ENCODE measurements at regions not wholly inside any gene's neighbourhood (a gene's known extent, or its start where the extent isn't known, plus 50 kb on each side); places are given as distances from the start of the nearest gene placed in this dataset.
"Not testable (repeated sequence)": the region's sequence is repeated elsewhere in the genome, so short reads cannot be mapped to it uniquely, and the experiment has no call there.

DNA sequence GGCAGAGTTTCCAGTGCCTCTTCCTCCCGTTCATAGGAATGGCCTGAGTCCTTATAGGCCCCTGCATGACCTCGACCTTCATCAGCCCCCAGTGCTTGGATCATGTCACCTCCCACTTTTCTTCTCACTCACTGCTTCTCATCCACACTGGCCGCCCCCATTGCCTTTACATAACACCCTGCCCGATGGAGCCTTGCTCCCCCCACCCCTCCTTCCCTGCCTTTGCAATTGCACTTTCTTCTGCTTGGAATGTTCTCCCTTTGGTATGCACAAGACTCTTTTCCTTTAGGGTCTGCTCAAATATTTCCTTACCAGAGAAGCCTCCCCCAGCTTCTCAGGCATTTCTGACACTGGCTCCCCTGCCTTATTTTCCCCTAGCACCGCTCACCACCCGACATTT lies 125.2 kb upstream of the KCNJ6 start:
- no peak for DNase-seq (ENCODE audit: low read depth)

DNA sequence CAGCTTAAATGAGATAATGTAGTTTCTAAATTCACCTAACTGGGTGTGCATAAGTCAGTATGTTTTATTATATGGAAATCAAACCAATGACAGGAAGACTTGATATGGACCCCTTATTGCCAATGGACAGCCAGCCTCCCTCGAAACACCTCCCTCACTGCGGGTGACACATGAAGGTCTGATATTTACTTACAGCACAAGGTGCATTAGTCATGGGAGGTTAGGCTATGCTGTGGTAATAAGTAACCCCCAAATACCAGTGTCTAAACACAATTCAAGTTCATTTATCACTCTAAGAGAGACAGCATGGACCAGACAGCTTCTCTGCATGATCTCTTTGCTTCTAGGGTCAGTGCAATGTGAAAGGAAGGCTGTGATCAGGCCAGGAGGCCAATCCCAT lies 126.0 kb upstream of the KCNJ6 start:
- DNase-seq (ENCODE audit: low read depth), result peak; percentile 8

DNA sequence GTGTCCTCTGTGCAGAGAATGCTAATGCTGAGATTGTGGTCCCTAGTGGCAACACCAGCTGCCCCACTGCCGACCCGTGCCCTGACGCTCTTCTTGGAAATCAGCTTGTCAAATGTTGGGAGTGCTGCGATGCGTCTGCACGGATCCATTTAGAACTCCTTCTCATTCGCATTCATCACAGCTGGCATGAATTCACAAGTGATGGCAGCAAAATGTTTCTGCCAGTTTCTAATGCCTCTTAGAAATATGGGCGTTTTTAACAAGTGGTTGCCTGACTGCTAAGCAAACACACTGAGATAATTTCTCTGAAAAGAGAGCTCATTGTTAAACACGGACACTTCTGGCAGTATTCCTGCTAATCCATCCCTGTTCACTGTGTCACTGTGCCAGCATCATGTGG lies 131.9 kb upstream of the KCNJ6 start:
- no peak for DNase-seq (ENCODE audit: low read depth)

DNA sequence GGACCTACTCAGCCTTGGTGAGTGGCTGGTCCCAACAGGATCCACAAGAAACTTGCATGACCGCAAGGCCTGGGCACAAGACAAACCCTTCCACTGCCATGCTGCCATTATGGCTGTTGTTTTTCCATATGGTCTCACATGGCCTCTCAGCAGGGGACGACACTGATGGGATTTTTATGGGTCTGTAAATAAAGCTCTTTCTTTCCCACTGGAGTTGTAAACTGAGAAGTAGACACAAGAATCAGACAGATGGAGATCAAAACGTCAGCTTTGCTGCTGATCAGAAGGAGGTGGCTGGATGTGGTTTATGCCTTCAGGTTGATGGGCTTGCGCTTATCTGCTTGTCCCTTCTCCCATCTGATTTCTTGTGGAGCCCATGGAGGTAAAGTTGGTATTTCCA lies 138.1 kb upstream of the KCNJ6 start:
- no peak for DNase-seq (ENCODE audit: low read depth)

DNA sequence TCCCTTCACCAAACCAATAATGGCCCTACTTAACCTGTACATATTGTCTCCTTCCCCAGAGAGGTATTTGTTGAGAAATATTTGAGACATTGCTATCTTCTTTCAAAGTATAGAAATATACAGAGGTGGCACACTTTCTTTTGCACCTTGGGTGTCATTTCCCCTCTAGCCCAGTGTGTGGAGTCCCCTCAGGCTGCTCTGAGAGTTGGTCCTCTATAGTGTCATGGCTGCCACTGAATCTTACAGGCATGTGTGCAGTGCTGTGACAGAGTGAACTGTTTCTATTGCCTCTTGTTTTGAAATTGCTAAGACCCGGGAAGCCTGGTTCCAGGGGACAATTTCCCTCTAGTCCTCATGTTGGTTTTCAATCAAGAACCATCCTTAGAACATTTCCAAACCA lies 140.2 kb upstream of the KCNJ6 start:
- no peak for DNase-seq (ENCODE audit: low read depth)

DNA sequence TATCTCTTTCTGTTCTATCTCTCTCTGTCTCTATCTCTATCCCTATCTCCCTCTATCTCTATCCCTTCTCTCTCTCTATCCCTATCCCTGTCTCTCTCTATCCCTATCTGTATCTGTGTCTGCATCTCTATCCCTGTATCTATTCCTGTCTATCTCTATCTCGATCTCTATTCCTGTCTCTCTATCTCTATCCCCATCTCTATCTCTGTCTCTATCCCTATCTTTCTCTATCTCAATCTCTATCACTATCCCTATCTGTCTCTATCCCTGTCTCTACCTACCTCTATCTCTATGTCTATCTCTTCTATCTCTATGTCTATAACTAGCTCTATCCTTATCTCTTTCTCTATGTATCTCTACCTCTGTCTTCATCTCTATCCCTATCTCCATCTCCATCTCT lies 141.4 kb upstream of the KCNJ6 start:
- no peak for DNase-seq (ENCODE audit: low read depth)

DNA sequence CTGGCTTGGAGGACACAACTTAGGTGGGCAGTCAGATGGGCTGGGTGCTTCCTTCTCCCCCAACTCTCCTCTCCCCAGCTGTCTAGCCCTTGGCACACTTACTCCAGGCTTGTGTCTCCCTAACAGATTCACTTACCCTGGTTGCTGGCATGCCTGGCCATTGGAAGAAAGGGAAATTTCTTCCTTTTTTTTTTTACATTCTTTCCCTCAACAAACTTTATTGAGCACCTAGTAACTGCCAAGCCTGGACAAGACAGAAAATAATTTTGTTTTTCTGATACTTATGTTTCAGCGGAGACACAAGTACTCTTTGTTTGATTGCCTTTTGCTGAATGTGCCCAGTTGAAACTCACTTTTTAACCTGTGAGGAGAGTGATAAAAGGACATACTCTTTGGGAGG lies 144.3 kb upstream of the KCNJ6 start:
- DNase-seq (ENCODE audit: low read depth), result no peak

DNA sequence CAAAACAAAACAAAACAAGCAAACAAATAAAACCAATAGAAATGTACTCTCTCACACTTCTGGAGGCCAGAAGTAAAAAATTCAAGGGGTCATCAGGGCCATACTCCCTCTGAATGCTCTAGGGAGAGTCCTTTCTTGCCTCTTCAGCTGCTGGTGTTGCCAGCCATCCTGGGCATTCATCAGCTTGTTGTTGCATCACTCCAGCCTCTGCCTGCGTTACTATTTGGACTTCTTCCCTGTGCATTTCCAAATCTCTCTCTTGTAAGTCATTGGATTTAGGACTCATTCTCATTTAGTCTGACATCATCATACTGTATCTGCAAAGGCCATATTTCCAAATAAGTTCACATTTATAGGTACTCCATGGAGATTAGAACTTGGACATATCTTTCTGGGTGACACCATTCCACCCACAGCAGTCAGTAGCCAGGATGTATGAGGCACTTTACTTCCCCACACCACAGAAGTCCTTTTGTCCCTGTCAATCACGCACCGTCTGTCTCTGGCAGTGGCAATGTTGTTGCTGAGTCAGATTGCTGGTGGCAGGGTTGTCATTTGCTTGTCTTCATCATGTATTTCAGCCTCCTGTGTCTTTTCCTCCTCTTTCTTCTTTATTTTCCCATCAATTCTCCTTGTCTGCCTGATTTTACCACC lies 151.0 kb upstream of the KCNJ6 start:
- DNase-seq (ENCODE audit: low read depth), result peak; percentile 39

DNA sequence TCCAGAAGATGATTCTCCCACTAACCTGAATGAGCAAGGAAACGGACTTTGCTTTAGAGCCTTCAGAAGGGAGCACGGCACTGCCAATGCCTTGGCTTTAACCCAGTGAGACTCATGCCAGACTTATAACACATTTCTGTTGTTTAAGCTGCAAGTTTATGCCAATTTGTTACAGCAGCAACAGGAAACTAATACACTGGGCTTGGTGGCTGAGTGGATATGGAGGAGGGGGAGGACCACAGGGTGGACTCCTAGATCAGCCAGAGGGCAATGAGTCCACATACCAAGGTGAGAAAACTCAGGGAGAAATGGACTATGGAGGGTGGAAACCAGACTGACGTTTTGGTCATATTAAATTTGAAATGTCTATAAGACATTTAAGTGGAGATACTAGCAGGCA lies 156.2 kb upstream of the KCNJ6 start:
- no peak for DNase-seq (ENCODE audit: low read depth)

DNA sequence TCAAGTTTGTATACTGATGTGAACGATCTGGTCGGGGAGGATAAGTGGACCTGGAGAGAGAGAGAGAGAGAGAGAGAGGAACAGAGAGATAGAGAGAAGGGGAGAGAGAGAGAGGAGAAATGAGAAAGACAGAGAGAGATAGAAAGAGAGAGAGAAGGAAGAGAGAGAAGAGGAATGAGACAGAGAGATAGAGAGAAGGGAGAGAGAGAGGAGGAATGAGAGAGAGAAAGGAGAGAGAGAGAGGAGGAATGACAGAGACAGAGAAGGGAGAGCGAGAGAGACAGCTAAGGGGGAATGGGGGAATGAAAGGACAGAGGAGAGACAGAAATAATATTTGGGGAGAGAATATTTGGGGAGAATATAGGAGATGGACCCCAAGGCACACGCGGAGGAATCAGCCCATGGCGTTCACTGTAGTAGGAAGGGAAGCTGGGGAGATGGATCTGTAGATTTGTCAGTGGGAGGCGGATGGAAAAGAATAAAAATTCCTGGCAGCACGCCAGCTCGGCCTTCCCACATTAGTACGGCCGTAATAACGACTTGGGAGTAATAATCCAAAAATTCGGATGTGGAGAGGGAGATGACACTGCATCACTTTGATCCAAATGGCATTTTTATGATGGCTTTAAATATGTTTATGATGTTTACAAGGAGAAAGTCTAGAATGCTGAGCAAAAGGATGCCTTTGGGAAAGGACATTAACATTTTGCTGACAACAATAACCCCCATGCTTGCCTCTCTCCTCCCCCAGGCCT lies 159.8 kb upstream of the KCNJ6 start:
- no peak for DNase-seq (ENCODE audit: low read depth)

DNA sequence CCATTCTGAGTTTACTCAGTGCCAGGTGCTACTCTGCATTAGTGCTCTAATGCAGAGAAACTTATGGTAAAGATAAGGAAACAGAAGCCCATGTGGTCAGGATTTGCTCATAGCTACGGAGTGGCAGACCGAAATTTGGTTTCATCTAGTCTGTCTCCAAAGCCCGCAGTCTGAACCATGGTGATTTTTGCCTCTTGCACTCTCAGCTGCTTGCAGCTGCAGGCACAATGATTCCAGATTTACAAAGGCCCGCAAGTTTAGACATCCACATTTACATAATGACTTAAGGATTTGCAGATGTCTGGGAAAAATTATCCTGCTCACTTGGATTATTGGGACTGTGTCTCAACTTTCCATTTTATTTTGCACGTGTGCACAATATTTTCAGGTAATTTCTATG lies 161.3 kb upstream of the KCNJ6 start:
- DNase-seq (ENCODE audit: low read depth), result no peak

DNA sequence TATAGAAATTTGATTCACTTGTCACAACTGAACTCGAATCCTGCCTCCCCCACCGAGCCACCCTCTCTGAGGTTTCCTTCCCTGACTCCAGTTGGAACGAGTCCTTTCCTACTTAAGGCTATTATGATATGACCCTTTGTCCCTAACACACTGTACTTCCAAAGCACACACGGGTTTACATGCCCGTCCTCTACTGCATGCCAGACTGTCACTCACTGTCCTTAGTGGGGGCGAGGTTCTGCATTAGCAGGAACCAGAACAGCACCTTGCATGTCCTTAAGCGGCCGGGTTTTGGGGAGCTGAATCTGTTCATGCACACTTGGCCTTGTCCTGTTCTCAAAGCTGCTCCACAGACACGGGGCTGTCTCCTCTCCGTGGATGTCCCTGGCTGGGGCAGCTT lies 164.6 kb upstream of the KCNJ6 start:
- no peak for DNase-seq (ENCODE audit: low read depth)

DNA sequence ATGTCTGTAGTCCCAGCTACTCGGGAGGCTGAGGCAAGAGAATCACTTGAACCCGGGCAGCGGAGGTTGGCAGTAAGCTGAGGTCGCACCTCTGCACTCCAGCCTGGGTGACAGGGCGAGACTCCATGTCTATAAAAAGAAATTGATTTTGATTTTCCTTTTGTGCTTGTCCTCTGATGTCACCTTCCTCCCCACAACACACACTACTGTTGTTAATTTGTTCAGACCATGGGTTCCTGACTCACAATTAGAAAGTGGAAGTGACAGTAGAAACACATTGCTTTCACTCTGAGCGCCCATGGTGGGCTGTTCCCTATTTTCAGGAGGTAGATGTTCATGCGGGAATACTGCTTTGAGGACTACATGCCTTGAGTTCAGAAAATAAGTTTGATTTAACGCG lies 165.5 kb upstream of the KCNJ6 start:
- DNase-seq (ENCODE audit: low read depth), result no peak

DNA sequence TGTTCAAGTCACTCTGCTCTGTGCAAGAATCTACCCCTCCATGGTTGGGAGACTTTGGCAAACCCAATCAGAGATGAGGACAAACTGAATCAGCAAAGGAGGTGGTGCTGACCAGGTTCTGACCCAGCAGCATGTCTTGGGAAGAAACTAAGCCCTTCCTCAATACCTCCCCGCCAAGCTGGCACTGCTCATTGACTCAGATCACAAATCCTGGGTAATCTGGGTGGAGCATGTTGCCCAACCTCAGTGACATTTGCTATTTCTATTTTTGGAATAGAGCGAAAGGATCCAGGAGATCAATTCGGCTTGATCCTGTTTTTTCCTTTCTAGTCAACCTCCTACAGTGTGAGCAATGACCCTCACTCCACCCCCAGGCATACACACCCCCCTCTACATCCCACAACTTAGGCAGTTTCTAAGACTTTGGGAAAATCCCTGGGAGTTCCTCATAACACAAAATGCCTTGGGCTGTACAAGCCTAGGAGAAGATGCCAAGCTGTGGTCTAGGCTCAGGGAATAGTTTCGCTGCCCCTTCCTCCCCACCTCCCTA lies 166.8 kb upstream of the KCNJ6 start:
- no peak for DNase-seq (ENCODE audit: low read depth)

DNA sequence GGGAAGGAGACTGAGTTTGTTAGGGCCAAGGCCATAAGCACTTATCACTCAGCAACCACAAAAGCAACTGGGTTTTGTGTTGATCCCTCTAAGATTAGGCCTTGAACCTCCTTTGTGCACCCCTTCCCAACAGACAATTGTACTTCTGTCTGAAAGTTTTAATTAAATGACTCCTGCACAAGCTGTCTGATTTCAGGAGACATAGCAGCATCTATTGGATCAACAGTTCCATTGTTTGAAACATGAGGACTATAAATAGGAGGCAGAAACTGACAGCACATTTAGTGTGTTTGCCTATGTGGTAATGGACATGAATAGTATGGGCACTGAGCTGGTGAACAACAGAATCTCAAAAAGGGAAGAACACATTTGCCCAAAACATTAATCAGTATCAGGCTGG lies 167.3 kb upstream of the KCNJ6 start:
- DNase-seq (ENCODE audit: low read depth), result no peak

DNA sequence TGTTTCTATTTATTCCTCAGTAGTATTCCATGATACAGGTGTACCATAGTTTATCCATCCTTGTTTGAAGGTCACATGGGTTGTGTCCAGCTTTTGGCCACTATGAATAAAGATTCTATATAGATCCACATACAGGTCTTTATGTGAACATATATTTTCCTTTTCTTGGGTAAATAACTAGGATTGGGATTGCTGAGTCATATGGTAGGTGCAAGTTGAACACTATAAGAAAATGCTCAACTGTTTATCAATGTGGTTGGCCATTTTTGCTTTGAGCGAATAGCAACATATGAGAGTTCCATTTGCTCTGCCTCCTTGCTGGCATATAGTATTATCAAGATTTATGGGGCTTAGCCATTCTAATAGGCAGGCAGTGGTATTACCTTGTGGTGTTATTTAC lies 170.2 kb upstream of the KCNJ15 start:
- no peak for DNase-seq (ENCODE audit: low read depth)

DNA sequence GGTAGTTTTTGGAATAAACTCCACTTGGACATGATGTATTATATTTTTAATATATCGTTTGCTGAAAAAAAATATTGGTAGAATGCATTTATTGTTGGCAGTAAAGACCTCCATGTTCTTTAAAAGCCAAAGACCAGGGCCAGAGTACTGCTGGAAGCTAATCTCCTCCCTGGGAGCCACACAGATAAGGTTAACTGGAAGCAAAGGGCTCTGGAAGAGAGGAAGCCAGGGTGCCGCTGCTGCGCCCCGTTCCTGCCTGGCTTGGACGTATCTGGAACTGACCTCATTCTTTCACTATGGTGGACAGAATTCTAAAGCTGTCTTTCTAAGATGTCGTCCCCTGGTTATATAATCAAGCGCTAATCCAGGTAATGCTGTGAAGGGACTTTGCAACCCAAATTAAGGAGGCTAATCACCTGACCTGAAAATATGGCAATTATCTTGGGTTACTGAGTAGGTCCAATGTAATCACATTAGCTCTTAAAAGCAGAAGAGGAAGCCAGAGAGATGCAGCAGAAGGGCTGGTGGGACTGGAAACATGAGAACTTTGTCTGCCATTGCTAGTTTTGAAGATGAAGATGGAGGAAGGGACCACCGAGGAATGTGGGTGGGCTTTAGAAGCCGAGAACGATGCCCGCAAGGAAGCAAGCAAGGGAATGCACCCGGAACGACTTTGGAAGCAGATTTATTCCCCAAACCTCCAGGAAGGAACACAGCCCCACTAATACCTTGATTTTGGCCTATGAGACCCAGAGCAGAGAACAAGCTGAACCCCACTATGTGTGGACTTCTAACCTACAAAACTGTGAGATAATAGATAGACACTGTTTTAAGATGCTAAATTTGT lies 167.7 kb upstream of the KCNJ15 start:
- no peak for DNase-seq (ENCODE audit: low read depth)

DNA sequence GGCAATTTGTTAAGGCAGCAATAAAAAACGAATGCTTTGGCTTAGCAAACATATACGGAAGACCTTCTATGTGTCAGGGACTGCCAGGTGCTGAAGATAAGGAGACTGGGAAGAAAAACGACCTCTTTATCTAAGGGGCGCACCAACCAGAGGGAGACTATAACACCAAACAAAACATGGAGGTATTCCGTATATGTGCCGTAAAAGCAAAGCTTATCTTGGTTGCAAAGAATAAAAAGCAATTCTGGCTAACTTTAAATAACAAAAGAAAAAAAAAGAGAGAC lies 167.1 kb upstream of the KCNJ15 start:
- DNase-seq (ENCODE audit: low read depth), result no peak

DNA sequence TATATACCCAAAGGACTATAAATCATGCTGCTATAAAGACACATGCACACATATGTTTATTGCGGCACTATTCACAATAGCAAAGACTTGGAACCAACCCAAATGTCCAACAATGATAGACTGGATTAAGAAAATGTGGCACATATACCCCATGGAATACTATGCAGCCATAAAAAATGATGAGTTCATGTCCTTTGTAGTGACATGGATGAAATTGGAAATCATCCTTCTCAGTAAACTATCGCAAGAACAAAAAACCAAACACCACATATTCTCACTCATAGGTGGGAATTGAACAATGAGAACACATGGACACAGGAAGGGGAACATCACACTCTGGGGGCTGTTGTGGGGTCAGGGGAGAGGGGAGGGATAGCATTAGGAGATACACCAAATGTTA lies 165.7 kb upstream of the KCNJ15 start:
- not testable (repeated sequence) for DNase-seq (ENCODE audit: low read depth)

DNA sequence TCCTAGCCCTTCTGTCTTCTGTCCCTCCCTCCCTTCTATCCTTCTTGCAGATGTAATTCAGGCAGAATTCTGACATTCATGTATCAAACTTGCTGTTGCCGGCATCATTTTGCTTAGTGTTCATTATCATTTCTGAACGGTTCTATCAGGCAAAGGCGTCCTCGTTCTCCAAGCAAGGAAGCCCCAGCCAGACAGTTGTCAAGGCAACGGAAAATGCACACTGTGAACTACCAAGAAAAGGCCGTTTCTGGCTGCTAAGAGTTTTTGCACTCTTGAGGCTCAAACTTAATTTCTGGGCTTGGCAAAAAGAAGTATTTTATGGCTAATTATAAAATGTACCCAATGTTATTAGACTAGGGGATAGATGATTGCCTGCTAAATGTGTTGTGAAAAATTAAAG lies 164.7 kb upstream of the KCNJ15 start:
- no peak for DNase-seq (ENCODE audit: low read depth)

DNA sequence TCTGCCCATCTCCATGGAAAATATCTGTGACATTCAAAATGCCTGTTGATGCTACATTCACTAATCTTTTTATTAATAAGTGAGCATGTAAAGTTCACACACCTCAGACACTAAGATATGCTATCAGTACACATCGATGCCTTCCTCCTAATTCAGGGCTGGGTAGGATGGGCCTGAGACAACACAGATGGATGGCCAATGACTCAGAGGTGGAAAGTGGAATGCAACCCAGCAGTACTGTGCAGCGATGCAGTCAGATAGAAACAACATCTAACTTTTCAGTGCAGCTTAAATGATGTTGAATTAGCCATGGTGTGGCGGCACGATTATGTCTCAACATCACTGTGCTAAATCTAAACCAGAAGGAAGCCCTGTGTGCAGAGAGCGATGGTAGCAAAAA lies 161.6 kb upstream of the KCNJ15 start:
- peak; percentile 25 for DNase-seq (ENCODE audit: low read depth)

DNA sequence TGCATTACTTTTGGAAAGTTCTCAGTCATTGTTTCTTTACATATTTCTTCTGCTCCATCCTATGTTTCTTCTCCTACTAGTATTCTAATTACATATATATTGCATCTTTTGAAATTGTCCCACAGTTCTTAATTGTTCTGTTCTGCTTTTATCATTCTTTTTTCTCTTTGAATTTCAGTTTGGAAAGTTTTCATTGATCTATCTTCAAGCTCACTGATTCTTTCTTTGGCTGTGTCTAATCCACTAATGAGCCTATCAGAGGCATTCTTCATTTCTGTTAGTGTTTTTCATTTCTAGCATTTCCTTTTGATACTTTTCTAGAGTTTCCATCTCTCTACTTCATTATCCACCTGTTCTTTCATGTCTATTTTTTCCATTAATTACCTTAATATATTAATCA lies 159.0 kb upstream of the KCNJ15 start:
- no peak for DNase-seq (ENCODE audit: low read depth)

DNA sequence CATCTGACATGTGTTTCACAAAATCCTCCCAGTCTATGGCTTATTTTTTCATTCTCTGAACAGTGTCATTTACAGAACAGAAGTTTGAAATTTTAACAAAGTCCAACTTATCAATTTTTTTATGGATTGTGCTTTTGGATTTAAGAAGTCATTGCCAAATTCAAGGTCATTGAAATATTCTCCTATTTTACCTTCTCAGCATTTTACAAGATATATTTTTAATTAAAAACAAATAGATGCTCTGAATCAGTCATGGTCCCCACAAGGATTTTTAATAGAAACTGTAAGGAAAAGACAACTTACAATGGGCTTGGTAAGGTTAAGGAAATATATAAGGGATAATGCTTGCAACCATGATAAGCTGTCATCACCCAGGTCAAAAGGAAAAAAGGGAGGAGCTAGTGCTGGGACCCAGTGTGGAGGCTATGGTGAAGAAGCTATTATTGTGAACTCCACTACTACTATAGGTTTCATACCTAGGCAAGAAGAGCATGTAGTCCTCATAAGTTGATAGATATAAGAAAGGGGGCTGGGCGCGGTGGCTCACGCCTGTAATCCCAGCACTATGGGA lies 144.5 kb upstream of the KCNJ15 start:
- no peak for DNase-seq (ENCODE audit: low read depth)
